Stimulated activated memory B cell treated with anti-CD40 and anti-IgM and Interleukin-4, amounts not matched to agents 10 μg/mL and 1 μg/mL and 100 μg/mL, for 72 hours (primary cell): ENCODE measurements at regions not wholly inside any gene's neighbourhood (a gene's known extent, or its start where the extent isn't known, plus 50 kb on each side); places are given as distances from the start of the nearest gene placed in this dataset.

Experiments used
- ATAC-seq: fragments of 150-1000 bp; cut with Tn5 transposase; 2 replicates; pipeline ENCODE4 v1.10.0; 2021
- H3K27ac Mint-ChIP-seq: one replicate; pipeline ENCODE4 v1.8.0; 2022; ENCODE audit warnings: mild to moderate bottlenecking, mixed read lengths
- H3K27me3 Mint-ChIP-seq: one replicate; pipeline ENCODE4 v1.8.0; 2022; ENCODE audit warnings: mixed read lengths
- H3K36me3 Mint-ChIP-seq: one replicate; pipeline ENCODE4 v1.8.0; 2022; ENCODE audit warnings: mixed read lengths
- H3K4me1 Mint-ChIP-seq: one replicate; pipeline ENCODE4 v1.8.0; 2022; ENCODE audit warnings: mixed read lengths
- H3K4me3 Mint-ChIP-seq: one replicate; pipeline ENCODE4 v1.8.0; 2022; ENCODE audit warnings: mild to moderate bottlenecking, moderate library complexity, mixed read lengths
- H3K9me3 Mint-ChIP-seq: one replicate; pipeline ENCODE4 v1.8.0; 2022; ENCODE audit warnings: mixed read lengths

GRCh38 chr7:84704380-84704779 lies 482.5 kb downstream of the SEMA3D start:
- Mint-ChIP-seq H3K27me3 (no peaks in the 10 kb centered on the region), H3K4me3 (no peak overlapping the region), H3K27ac (no peak overlapping the region), H3K4me1 (no peaks in the 10 kb centered on the region), H3K9me3 (no peaks in the 10 kb centered on the region), H3K36me3 (no peaks in the 10 kb centered on the region)
- no peak for ATAC-seq

- H3K27me3 Mint-ChIP-seq: no peaks in the 10 kb centered on the region
- ATAC-seq: no peak
Measured at GRCh38 chr7:84701524-84702306, 485.1 kb downstream of the SEMA3D start.

GRCh38 chr7:84700563-84701370 lies 486.1 kb downstream of the SEMA3D start:
- no peaks in the 10 kb centered on the region for H3K36me3 Mint-ChIP-seq
- no peak overlapping the region for H3K4me3 Mint-ChIP-seq
- H3K27ac Mint-ChIP-seq: no peak overlapping the region
- H3K27me3 Mint-ChIP-seq: no peaks in the 10 kb centered on the region
- no peaks in the 10 kb centered on the region for H3K9me3 Mint-ChIP-seq
- no peak for ATAC-seq
- no peaks in the 10 kb centered on the region for H3K4me1 Mint-ChIP-seq

More at GRCh38 chr7:84701524-84702306, 485.1 kb downstream of the SEMA3D start:
- Mint-ChIP-seq H3K4me1 (no peaks in the 10 kb centered on the region), H3K27ac (no peak overlapping the region), H3K9me3 (no peaks in the 10 kb centered on the region), H3K4me3 (no peak overlapping the region), H3K36me3 (no peaks in the 10 kb centered on the region)

GRCh38 chr7:84697506-84697905 lies 489.4 kb downstream of the SEMA3D start:
- Mint-ChIP-seq H3K27me3 (no peaks in the 10 kb centered on the region), H3K36me3 (no peaks in the 10 kb centered on the region), H3K4me1 (no peaks in the 10 kb centered on the region), H3K4me3 (no peak overlapping the region), H3K27ac (no peak overlapping the region), H3K9me3 (peaks cover 4% of the 10 kb centered on the region)
- ATAC-seq: no peak

- H3K4me3 Mint-ChIP-seq: no peak overlapping the region
- no peaks in the 10 kb centered on the region for H3K36me3 Mint-ChIP-seq
- ATAC-seq: no peak
- no peaks in the 10 kb centered on the region for H3K4me1 Mint-ChIP-seq
- H3K27ac Mint-ChIP-seq: no peak overlapping the region
- peaks cover 11% of the 10 kb centered on the region for H3K9me3 Mint-ChIP-seq
- no peaks in the 10 kb centered on the region for H3K27me3 Mint-ChIP-seq
Measured at GRCh38 chr7:84693483-84693882, 493.4 kb downstream of the SEMA3D start.

- no peaks in the 10 kb centered on the region for H3K27me3 Mint-ChIP-seq
- no peaks in the 10 kb centered on the region for H3K4me1 Mint-ChIP-seq
- H3K36me3 Mint-ChIP-seq: no peaks in the 10 kb centered on the region
- H3K27ac Mint-ChIP-seq: no peak overlapping the region
- ATAC-seq: no peak
- H3K4me3 Mint-ChIP-seq: no peak overlapping the region
- peaks cover 7% of the 10 kb centered on the region for H3K9me3 Mint-ChIP-seq
Measured at GRCh38 chr7:84688671-84689070, 494.1 kb upstream of the SEMA3A start.

GRCh38 chr7:84686373-84686772 lies 491.8 kb upstream of the SEMA3A start:
- Mint-ChIP-seq H3K9me3 (peaks cover 7% of the 10 kb centered on the region), H3K36me3 (no peaks in the 10 kb centered on the region), H3K4me1 (no peaks in the 10 kb centered on the region), H3K27ac (no peak overlapping the region), H3K4me3 (no peak overlapping the region), H3K27me3 (no peaks in the 10 kb centered on the region)
- no peak for ATAC-seq

GRCh38 chr7:84684836-84685480 lies 490.4 kb upstream of the SEMA3A start:
- Mint-ChIP-seq H3K27ac (no peak overlapping the region), H3K4me3 (no peak overlapping the region), H3K9me3 (peaks cover 3% of the 10 kb centered on the region), H3K4me1 (no peaks in the 10 kb centered on the region), H3K36me3 (no peaks in the 10 kb centered on the region), H3K27me3 (no peaks in the 10 kb centered on the region)
- ATAC-seq: no peak

- Mint-ChIP-seq H3K27ac (no peak overlapping the region), H3K4me3 (no peak overlapping the region), H3K27me3 (no peaks in the 10 kb centered on the region), H3K36me3 (no peaks in the 10 kb centered on the region), H3K4me1 (no peaks in the 10 kb centered on the region), H3K9me3 (peaks cover 4% of the 10 kb centered on the region)
- ATAC-seq: no peak
Measured at GRCh38 chr7:84682543-84682942, 488.0 kb upstream of the SEMA3A start.

GRCh38 chr7:84678841-84679240 lies 484.3 kb upstream of the SEMA3A start:
- no peak overlapping the region for H3K27ac Mint-ChIP-seq
- H3K9me3 Mint-ChIP-seq: peaks cover 4% of the 10 kb centered on the region
- ATAC-seq: no peak
- no peak overlapping the region for H3K4me3 Mint-ChIP-seq
- no peaks in the 10 kb centered on the region for H3K27me3 Mint-ChIP-seq
- H3K36me3 Mint-ChIP-seq: no peaks in the 10 kb centered on the region
- H3K4me1 Mint-ChIP-seq: no peaks in the 10 kb centered on the region

- Mint-ChIP-seq H3K9me3 (peaks cover 4% of the 10 kb centered on the region), H3K4me3 (no peak overlapping the region), H3K27me3 (no peaks in the 10 kb centered on the region), H3K4me1 (no peaks in the 10 kb centered on the region), H3K36me3 (no peaks in the 10 kb centered on the region), H3K27ac (no peak overlapping the region)
- ATAC-seq: no peak
Measured at GRCh38 chr7:84677117-84677732, 482.6 kb upstream of the SEMA3A start.

- H3K36me3 Mint-ChIP-seq: no peaks in the 10 kb centered on the region
- H3K4me1 Mint-ChIP-seq: no peaks in the 10 kb centered on the region
- H3K27me3 Mint-ChIP-seq: no peaks in the 10 kb centered on the region
- peaks cover 4% of the 10 kb centered on the region for H3K9me3 Mint-ChIP-seq
- ATAC-seq: no peak
- no peak overlapping the region for H3K4me3 Mint-ChIP-seq
- no peak overlapping the region for H3K27ac Mint-ChIP-seq
Measured at GRCh38 chr7:84675633-84676034, 481.0 kb upstream of the SEMA3A start.

- Mint-ChIP-seq H3K27me3 (no peaks in the 10 kb centered on the region), H3K36me3 (no peaks in the 10 kb centered on the region), H3K4me1 (no peaks in the 10 kb centered on the region), H3K27ac (no peak overlapping the region), H3K9me3 (no peaks in the 10 kb centered on the region), H3K4me3 (no peak overlapping the region)
- ATAC-seq: no peak
Measured at GRCh38 chr7:84674236-84674913, 479.8 kb upstream of the SEMA3A start.

- Mint-ChIP-seq H3K4me1 (no peaks in the 10 kb centered on the region), H3K9me3 (peaks cover 2% of the 10 kb centered on the region), H3K36me3 (no peaks in the 10 kb centered on the region), H3K27ac (no peak overlapping the region), H3K27me3 (no peaks in the 10 kb centered on the region), H3K4me3 (no peak overlapping the region)
- ATAC-seq: no peak
Measured at GRCh38 chr7:84669177-84669732, 474.7 kb upstream of the SEMA3A start.
